ENCODE measurements at regions not wholly inside any gene's neighbourhood (a gene's known extent, or its start where the extent isn't known, plus 50 kb on each side); places are given as distances from the start of the nearest gene placed in this dataset.

DNA sequence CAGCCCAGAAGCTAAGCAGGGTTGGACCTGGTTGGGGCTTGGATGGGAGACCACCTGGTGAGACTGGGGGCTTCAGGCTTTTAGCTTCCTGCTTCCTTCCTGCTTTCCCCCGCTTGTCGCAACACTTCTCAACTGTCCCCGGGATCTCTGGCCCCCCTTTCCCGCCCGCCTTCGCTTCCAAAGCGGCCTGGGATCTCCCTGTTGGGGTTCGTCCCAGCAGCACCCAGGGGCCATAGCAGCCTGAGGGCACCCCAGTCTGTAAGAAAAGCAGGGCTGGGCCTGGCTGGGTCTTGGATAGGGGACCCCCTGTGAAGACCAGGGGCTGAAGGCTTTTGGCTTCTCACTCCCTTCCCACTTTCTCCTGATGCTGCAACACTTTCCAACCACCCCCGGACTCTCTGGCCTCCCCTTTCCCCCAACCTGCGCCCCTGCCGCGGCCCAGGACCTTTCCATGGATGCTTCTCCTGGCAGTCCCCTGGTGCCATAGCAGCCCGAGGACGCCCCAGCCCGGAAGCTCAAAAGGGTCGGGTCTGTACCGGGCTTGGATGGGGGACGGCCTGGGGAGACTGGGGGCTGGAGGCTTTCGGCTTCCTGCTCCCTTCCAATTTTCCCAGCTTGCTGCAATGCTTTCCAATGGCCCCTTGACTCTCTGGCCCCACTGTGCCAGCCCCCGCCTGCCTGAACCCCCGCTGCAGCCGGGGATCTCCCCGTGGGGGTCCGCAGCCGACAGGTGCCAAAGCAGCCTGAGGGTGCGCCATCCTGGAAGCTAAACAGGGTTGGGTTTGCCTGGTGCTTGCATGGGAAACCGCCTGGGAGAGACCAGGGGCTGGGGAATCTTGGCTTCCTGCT, 2276.2 kb downstream of the TP53TG3F start:
- Mint-ChIP-seq H3K4me3 (ENCODE audit: unreplicated experiment) (no peak overlapping the region), H3K9me3 (ENCODE audit: unreplicated experiment) (peaks cover 12% of the 10 kb centered on the region), H3K36me3 (ENCODE audit: low read depth, unreplicated experiment) (no peaks in the 10 kb centered on the region), H3K27me3 (ENCODE audit: low read depth, unreplicated experiment) (no peaks in the 10 kb centered on the region), H3K4me1 (ENCODE audit: low read depth, unreplicated experiment) (no peaks in the 10 kb centered on the region), H3K27ac (ENCODE audit: unreplicated experiment) (no peak overlapping the region)
- no peaks in the 10 kb centered on the region for H3K27me3 ChIP-seq (ENCODE audit: insufficient read depth, low read length)
- no peaks in the 10 kb centered on the region for H3K4me1 ChIP-seq (ENCODE audit: insufficient read depth, low read length)
- H3K79me2 ChIP-seq (ENCODE audit: insufficient read depth, low read length): no peaks in the 10 kb centered on the region
- no peak for DNase-seq (ENCODE audit: low read depth)
- H3K4me2 ChIP-seq (ENCODE audit: low read length): no peak overlapping the region
- no peak overlapping the region for H3K27ac ChIP-seq (ENCODE audit: low read depth, low read length)
- H2AFZ ChIP-seq (ENCODE audit: low read depth, low read length): no peak overlapping the region
- FAIRE-seq: no peak
- H3K9ac ChIP-seq (ENCODE audit: low read length): no peak overlapping the region
- H3K4me3 ChIP-seq (ENCODE audit: insufficient read depth, low read depth, low read length): no peak overlapping the region
- H4K20me1 ChIP-seq (ENCODE audit: insufficient read depth, low read length): no peaks in the 10 kb centered on the region
- H3K36me3 ChIP-seq (ENCODE audit: insufficient read depth, low read length): no peaks in the 10 kb centered on the region
- H3K9me3 ChIP-seq (ENCODE audit: insufficient read depth, low read depth, low read length): peaks cover 3% of the 10 kb centered on the region
- TF ChIP-seq, protein P1, sequence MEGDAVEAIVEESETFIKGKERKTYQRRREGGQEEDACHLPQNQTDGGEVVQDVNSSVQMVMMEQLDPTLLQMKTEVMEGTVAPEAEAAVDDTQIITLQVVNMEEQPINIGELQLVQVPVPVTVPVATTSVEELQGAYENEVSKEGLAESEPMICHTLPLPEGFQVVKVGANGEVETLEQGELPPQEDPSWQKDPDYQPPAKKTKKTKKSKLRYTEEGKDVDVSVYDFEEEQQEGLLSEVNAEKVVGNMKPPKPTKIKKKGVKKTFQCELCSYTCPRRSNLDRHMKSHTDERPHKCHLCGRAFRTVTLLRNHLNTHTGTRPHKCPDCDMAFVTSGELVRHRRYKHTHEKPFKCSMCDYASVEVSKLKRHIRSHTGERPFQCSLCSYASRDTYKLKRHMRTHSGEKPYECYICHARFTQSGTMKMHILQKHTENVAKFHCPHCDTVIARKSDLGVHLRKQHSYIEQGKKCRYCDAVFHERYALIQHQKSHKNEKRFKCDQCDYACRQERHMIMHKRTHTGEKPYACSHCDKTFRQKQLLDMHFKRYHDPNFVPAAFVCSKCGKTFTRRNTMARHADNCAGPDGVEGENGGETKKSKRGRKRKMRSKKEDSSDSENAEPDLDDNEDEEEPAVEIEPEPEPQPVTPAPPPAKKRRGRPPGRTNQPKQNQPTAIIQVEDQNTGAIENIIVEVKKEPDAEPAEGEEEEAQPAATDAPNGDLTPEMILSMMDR (IDR thresholded peaks at IDR 0.05; ENCODE audit: insufficient read depth, low read depth, low read length): no peak
- TF ChIP-seq EZH2 (IDR thresholded peaks at IDR 0.05; ENCODE audit: insufficient read depth, low read length): no peak

DNA sequence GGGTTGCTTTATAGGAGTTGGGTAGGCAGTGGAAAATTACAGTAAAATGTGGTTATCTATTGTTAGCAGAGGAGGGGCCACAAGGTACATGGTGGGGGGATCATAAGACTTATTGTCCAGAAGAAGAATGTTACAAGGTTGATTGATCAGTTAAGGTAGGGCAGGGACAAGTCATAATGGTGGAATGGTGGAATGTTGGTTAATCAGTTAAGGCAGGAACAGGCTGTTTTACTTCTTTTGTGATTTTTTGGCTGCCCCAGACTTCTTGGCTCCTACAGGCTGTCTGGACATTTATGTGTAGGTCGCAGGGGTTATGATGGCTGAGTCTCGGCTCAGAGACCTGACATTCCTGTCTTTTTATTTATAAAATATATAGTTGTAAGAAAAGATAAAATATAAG, 2277.1 kb downstream of the TP53TG3F start:
- peaks cover 4% of the 10 kb centered on the region for H3K9me3 ChIP-seq (ENCODE audit: insufficient read depth, low read depth, low read length)
- no peak for TF ChIP-seq EZH2 (IDR thresholded peaks at IDR 0.05; ENCODE audit: insufficient read depth, low read length)
- TF ChIP-seq, protein P1 (IDR thresholded peaks at IDR 0.05; ENCODE audit: insufficient read depth, low read depth, low read length): no peak
- H4K20me1 ChIP-seq (ENCODE audit: insufficient read depth, low read length): no peaks in the 10 kb centered on the region
- H3K9ac ChIP-seq (ENCODE audit: low read length): no peak overlapping the region
- FAIRE-seq (no peak), DNase-seq (ENCODE audit: low read depth) (no peak)
- no peaks in the 10 kb centered on the region for H3K79me2 ChIP-seq (ENCODE audit: insufficient read depth, low read length)
- H3K4me3 Mint-ChIP-seq (ENCODE audit: unreplicated experiment): no peak overlapping the region
- no peaks in the 10 kb centered on the region for H3K36me3 ChIP-seq (ENCODE audit: insufficient read depth, low read length)
- H3K4me1 Mint-ChIP-seq (ENCODE audit: low read depth, unreplicated experiment): no peaks in the 10 kb centered on the region
- no peak overlapping the region for H3K27ac ChIP-seq (ENCODE audit: low read depth, low read length)
- H2AFZ ChIP-seq (ENCODE audit: low read depth, low read length): no peak overlapping the region
- H3K9me3 Mint-ChIP-seq (ENCODE audit: unreplicated experiment): peaks cover 12% of the 10 kb centered on the region
- H3K27ac Mint-ChIP-seq (ENCODE audit: unreplicated experiment): no peak overlapping the region
- no peaks in the 10 kb centered on the region for H3K4me1 ChIP-seq (ENCODE audit: insufficient read depth, low read length)
- no peak overlapping the region for H3K4me2 ChIP-seq (ENCODE audit: low read length)
- H3K36me3 Mint-ChIP-seq (ENCODE audit: low read depth, unreplicated experiment): no peaks in the 10 kb centered on the region
- no peaks in the 10 kb centered on the region for H3K27me3 Mint-ChIP-seq (ENCODE audit: low read depth, unreplicated experiment)
- H3K27me3 ChIP-seq (ENCODE audit: insufficient read depth, low read length): no peaks in the 10 kb centered on the region
- H3K4me3 ChIP-seq (ENCODE audit: insufficient read depth, low read depth, low read length): no peak overlapping the region

DNA sequence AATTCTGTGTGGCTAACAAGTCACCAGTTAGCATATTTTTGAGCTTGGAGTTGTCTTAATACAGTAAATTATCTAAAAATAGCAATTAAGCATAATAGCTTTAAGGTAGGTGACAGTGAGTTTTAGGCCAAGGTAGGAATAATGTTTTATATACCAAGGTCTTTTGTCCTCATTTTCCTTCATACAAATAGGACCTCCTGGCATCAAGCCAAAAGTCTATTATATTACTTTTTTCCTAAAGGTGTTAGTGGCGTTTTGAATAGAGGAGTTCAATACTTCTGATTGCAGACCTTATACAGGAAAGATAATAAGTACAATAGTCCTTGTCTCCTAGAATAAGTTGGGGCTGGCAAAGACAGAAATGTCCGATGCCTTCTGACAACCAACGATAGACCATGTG, 2277.7 kb downstream of the TP53TG3F start:
- peaks cover 6% of the 10 kb centered on the region for H3K9me3 ChIP-seq (ENCODE audit: insufficient read depth, low read depth, low read length)
- FAIRE-seq (no peak), DNase-seq (ENCODE audit: low read depth) (no peak)

More for the DNA sequence above, 2277.7 kb downstream of the TP53TG3F start:
- Mint-ChIP-seq H3K4me1 (ENCODE audit: low read depth, unreplicated experiment) (no peaks in the 10 kb centered on the region), H3K27me3 (ENCODE audit: low read depth, unreplicated experiment) (no peaks in the 10 kb centered on the region), H3K36me3 (ENCODE audit: low read depth, unreplicated experiment) (no peaks in the 10 kb centered on the region), H3K27ac (ENCODE audit: unreplicated experiment) (no peak overlapping the region), H3K9me3 (ENCODE audit: unreplicated experiment) (peaks cover 11% of the 10 kb centered on the region), H3K4me3 (ENCODE audit: unreplicated experiment) (no peak overlapping the region)
- Histone ChIP-seq H3K27me3 (ENCODE audit: insufficient read depth, low read length) (no peaks in the 10 kb centered on the region), H2AFZ (ENCODE audit: low read depth, low read length) (no peak overlapping the region), H3K79me2 (ENCODE audit: insufficient read depth, low read length) (no peaks in the 10 kb centered on the region), H4K20me1 (ENCODE audit: insufficient read depth, low read length) (no peaks in the 10 kb centered on the region), H3K27ac (ENCODE audit: low read depth, low read length) (no peak overlapping the region), H3K36me3 (ENCODE audit: insufficient read depth, low read length) (no peaks in the 10 kb centered on the region), H3K4me3 (ENCODE audit: insufficient read depth, low read depth, low read length) (no peak overlapping the region), H3K9ac (ENCODE audit: low read length) (no peak overlapping the region), H3K4me1 (ENCODE audit: insufficient read depth, low read length) (no peaks in the 10 kb centered on the region), H3K4me2 (ENCODE audit: low read length) (no peak overlapping the region)
- no peak for TF ChIP-seq EZH2 (IDR thresholded peaks at IDR 0.05; ENCODE audit: insufficient read depth, low read length)

All from astrocyte (in vitro differentiated cells and primary cell).